ENCODE measurements at regions not wholly inside any gene's neighbourhood (a gene's known extent, or its start where the extent isn't known, plus 50 kb on each side); places are given as distances from the start of the nearest gene placed in this dataset.

- TF ChIP-seq ZNF687 (CRISPR knock-in tag; IDR thresholded peaks at IDR 0.05) (no peak), MEIS2 (CRISPR knock-in tag; IDR thresholded peaks at IDR 0.05) (no peak), KDM4B (CRISPR knock-in tag; IDR thresholded peaks at IDR 0.05) (no peak), ZNF274 (CRISPR knock-in tag; IDR thresholded peaks at IDR 0.05) (no peak), TRIM24 (CRISPR knock-in tag; IDR thresholded peaks at IDR 0.05) (no peak), ZFP82 (CRISPR knock-in tag; IDR thresholded peaks at IDR 0.05; ENCODE audit: borderline replicate concordance) (no peak), ZFP1 (CRISPR knock-in tag; IDR thresholded peaks at IDR 0.05) (no peak), FOXJ3 (CRISPR knock-in tag; IDR thresholded peaks at IDR 0.05; ENCODE audit: borderline replicate concordance) (no peak), ZNF256 (CRISPR knock-in tag; conservative IDR thresholded peaks at IDR 0.05) (no peak), ZNF30 (CRISPR knock-in tag; IDR thresholded peaks at IDR 0.05) (no peak)
- TF ChIP-seq, protein P1, sequence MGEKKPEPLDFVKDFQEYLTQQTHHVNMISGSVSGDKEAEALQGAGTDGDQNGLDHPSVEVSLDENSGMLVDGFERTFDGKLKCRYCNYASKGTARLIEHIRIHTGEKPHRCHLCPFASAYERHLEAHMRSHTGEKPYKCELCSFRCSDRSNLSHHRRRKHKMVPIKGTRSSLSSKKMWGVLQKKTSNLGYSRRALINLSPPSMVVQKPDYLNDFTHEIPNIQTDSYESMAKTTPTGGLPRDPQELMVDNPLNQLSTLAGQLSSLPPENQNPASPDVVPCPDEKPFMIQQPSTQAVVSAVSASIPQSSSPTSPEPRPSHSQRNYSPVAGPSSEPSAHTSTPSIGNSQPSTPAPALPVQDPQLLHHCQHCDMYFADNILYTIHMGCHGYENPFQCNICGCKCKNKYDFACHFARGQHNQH (CRISPR knock-in tag; IDR thresholded peaks at IDR 0.05), result no peak
Measured at GRCh38 chr1:229107304-229107815, 163.6 kb upstream of the RAB4A start (continued).

Data from HepG2 (cell line).